ENCODE measurements at regions not wholly inside any gene's neighbourhood (a gene's known extent, or its start where the extent isn't known, plus 50 kb on each side); places are given as distances from the start of the nearest gene placed in this dataset.

DNA sequence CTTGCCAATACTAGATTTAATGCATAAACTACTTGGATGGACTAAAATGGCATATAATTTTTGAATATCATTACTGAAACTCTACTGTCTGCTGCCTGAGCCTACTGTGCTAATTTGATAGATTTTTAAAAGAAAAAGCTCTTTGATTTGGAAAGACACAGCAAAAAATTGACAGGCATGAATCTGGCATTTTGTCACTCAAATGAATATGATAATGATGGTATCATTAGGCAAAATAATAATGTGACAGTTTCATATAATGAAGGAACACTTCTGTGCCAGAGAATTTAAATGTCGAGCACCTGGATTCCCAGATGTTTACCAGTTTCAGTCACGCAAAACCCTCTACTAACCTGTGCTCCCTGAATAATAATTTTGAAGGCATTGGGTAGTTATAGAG, 60.0 kb upstream of the SLC13A1 start:
- BruUV-seq (replicated peaks), result no TSS peak
- SMC1A ChIA-PET (ENCODE audit: uncharacterized antibody, unreplicated experiment), result no interaction called here
- no peak overlapping the region for H2AFZ ChIP-seq (ENCODE audit: control insufficient read depth, low read depth, low read length)
- WGBS (ENCODE audit: insufficient coverage, insufficient replicate concordance, low lambda C conversion rate, missing lambda C conversion rate), result 18% methylated on average over 2 of the region's 2 CpGs
- no peaks in the 10 kb centered on the region for H4K20me1 ChIP-seq (ENCODE audit: control insufficient read depth, insufficient read depth)
- H3K9ac ChIP-seq (ENCODE audit: control insufficient read depth, insufficient read depth, low read length), result no peak overlapping the region
- TF ChIP-seq EED (IDR thresholded peaks at IDR 0.05; ENCODE audit: low read depth) (no peak), MEF2B (IDR thresholded peaks at IDR 0.05; ENCODE audit: partially characterized antibody, poor library complexity, severe bottlenecking) (no peak), NBN (IDR thresholded peaks at IDR 0.05) (no peak), HDAC2 (IDR thresholded peaks at IDR 0.05) (no peak), IKZF1 (conservative IDR thresholded peaks at IDR 0.05) (no peak), ZNF24 (IDR thresholded peaks at IDR 0.05) (no peak), CHD1 (IDR thresholded peaks at IDR 0.05; ENCODE audit: low read depth, low read length) (no peak), CHD4 (IDR thresholded peaks at IDR 0.05) (no peak), TCF12 (IDR thresholded peaks at IDR 0.05; ENCODE audit: low read depth, low read length) (no peak), KAT2A (conservative IDR thresholded peaks at IDR 0.05; ENCODE audit: control insufficient read depth, low read depth, low read length) (no peak), YY1 (IDR thresholded peaks at IDR 0.05; ENCODE audit: low read depth, low read length) (no peak), ZNF207 (IDR thresholded peaks at IDR 0.05; ENCODE audit: borderline replicate concordance) (no peak)
- TF ChIP-seq, protein P1, sequence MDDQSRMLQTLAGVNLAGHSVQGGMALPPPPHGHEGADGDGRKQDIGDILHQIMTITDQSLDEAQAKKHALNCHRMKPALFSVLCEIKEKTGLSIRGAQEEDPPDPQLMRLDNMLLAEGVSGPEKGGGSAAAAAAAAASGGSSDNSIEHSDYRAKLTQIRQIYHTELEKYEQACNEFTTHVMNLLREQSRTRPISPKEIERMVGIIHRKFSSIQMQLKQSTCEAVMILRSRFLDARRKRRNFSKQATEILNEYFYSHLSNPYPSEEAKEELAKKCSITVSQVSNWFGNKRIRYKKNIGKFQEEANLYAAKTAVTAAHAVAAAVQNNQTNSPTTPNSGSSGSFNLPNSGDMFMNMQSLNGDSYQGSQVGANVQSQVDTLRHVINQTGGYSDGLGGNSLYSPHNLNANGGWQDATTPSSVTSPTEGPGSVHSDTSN (IDR thresholded peaks at IDR 0.05; ENCODE audit: insufficient replicate concordance, low read depth, low read length), result no peak
- TF ChIP-seq, protein P2, sequence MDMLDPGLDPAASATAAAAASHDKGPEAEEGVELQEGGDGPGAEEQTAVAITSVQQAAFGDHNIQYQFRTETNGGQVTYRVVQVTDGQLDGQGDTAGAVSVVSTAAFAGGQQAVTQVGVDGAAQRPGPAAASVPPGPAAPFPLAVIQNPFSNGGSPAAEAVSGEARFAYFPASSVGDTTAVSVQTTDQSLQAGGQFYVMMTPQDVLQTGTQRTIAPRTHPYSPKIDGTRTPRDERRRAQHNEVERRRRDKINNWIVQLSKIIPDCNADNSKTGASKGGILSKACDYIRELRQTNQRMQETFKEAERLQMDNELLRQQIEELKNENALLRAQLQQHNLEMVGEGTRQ (IDR thresholded peaks at IDR 0.05; ENCODE audit: borderline replicate concordance, low read depth, low read length), result no peak
- ATAC-seq, result no peak
- no peak overlapping the region for H3K4me2 ChIP-seq (ENCODE audit: control insufficient read depth, insufficient read depth)
- FAIRE-seq, result no peak
- RAD21 ChIA-PET (ENCODE audit: unreplicated experiment), result no interaction called here
- H3K9me3 ChIP-seq (replicated peaks; ENCODE audit: control insufficient read depth, insufficient read depth, low read length), result no peaks in the 10 kb centered on the region
- no peaks in the 10 kb centered on the region for H3K79me2 ChIP-seq (ENCODE audit: control insufficient read depth, insufficient read depth, low read length)
- POLR2A ChIA-PET, result no interaction called here
- DNase-seq (ENCODE audit: low read depth, low spot score), result no peak
- no peaks in the 10 kb centered on the region for H3K4me1 ChIP-seq (ENCODE audit: control insufficient read depth, insufficient read depth, low read length)
- no peak overlapping the region for H3K4me3 ChIP-seq
- CTCF ChIA-PET, result no interaction called here
- intact Hi-C loops (cut with micrococcal nuclease; ENCODE audit: unreplicated experiment), result no loop called here
- no peak overlapping the region for H3K27ac ChIP-seq (ENCODE audit: control insufficient read depth, insufficient read depth)
- H3K27me3 ChIP-seq (replicated peaks in 1 of 2; ENCODE audit: control insufficient read depth in 2 of 2, insufficient read depth in 2 of 2, low read length in 1 of 2), result no peaks in the 10 kb centered on the region
- H3K36me3 ChIP-seq (ENCODE audit: control insufficient read depth in 2 of 2, insufficient read depth in 2 of 2, low read length in 1 of 2), result no peaks in the 10 kb centered on the region
- in situ Hi-C loops (cut with MboI), result no loop called here
